IgD-negative memory B cell (primary cell): ENCODE measurements at regions not wholly inside any gene's neighbourhood (a gene's known extent, or its start where the extent isn't known, plus 50 kb on each side); places are given as distances from the start of the nearest gene placed in this dataset.

Experiments
- H3K27ac Mint-ChIP-seq, 3 donors: one replicate each; pipeline ENCODE4 v1.8.0; 2020 to 2022; ENCODE audit warnings: mild to moderate bottlenecking in 3 of 3, mixed read lengths in 3 of 3, moderate library complexity in 1 of 3
- H3K27me3 Mint-ChIP-seq: one replicate; pipeline ENCODE4 v1.8.0; 2021; ENCODE audit warnings: mixed read lengths
- H3K36me3 Mint-ChIP-seq: one replicate; pipeline ENCODE4 v1.8.0; 2020; ENCODE audit warnings: mild to moderate bottlenecking, mixed read lengths
- H3K4me1 Mint-ChIP-seq, 3 donors: one replicate each; pipeline ENCODE4 v1.8.0; 2020 to 2022; ENCODE audit warnings: mixed read lengths in 3 of 3, mild to moderate bottlenecking in 1 of 3
- H3K4me3 Mint-ChIP-seq, 4 donors: one replicate each; pipeline ENCODE4 v1.8.0; 2020 to 2022; ENCODE audit warnings: mild to moderate bottlenecking in 4 of 4, mixed read lengths in 4 of 4, moderate library complexity in 3 of 4
- H3K9me3 Mint-ChIP-seq, 3 donors: one replicate each; pipeline ENCODE4 v1.8.0; 2020 to 2021; ENCODE audit warnings: mixed read lengths in 3 of 3, mild to moderate bottlenecking in 1 of 3

GRCh38 chrX:95218976-95219375, 1465.7 kb upstream of the DIAPH2 start:
- Mint-ChIP-seq H3K4me3 (no peak overlapping the region), H3K4me1 (no peaks in the 10 kb centered on the region), H3K27ac (no peak overlapping the region), H3K27me3 (no peaks in the 10 kb centered on the region), H3K36me3 (peaks cover 2% of the 10 kb centered on the region), H3K9me3 (peaks cover 1 to 9% (median 8%) of the 10 kb centered on the region in 3 donors)

DNA sequence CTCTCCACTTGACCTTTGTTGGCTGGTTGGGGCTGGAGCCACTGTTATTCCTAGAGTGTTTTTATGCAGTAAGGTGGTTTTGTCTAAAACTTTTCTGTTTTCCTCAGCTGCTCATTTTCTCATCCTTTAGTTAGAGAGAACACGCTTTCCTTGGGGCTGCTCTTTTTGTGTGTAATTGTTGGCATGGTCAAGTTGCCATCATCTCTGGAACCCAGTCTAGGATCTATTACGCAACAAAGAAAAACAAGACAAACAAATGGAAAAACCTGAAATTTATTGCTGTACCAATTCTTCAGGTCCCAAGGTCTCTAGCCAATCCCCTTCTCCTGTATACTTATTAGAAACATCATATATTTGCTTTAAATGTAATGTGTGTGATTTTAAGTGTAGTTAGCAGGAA, 1436.3 kb upstream of the DIAPH2 start:
- Mint-ChIP-seq H3K36me3 (no peaks in the 10 kb centered on the region), H3K4me3 (no peak overlapping the region), H3K27ac (no peak overlapping the region), H3K27me3 (no peaks in the 10 kb centered on the region), H3K9me3 (peaks cover 4 to 9% (median 5%) of the 10 kb centered on the region in 3 donors), H3K4me1 (no peaks in the 10 kb centered on the region)

DNA sequence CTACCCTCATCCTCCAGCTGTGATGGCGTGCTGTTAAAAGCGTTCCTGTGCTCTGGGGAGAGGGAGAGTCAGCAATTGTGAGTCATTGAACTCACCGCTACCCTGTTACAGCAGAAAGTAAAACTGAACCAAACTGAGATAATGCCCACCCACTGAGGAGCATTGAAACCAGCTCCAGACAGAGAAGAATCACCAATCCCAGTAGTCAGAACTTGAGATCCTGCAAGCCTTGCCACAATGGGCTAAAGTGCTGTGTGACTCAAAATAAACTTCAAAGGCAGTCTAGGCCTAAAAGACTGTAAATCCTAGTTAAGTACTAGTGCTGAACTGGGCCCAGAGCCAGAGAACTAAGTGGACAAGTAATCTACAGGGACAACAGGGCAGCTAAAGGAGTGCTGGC, 1394.2 kb upstream of the DIAPH2 start:
- H3K27me3 Mint-ChIP-seq, result no peaks in the 10 kb centered on the region
- H3K9me3 Mint-ChIP-seq, result peaks cover 0 to under 1% (median 0%) of the 10 kb centered on the region in 3 donors
- no peaks in the 10 kb centered on the region for H3K36me3 Mint-ChIP-seq
- no peak overlapping the region for H3K4me3 Mint-ChIP-seq
- no peaks in the 10 kb centered on the region for H3K4me1 Mint-ChIP-seq
- H3K27ac Mint-ChIP-seq, result no peak overlapping the region

GRCh38 chrX:95291561-95291960, 1393.1 kb upstream of the DIAPH2 start:
- H3K4me1 Mint-ChIP-seq, result no peaks in the 10 kb centered on the region
- no peaks in the 10 kb centered on the region for H3K27me3 Mint-ChIP-seq
- no peak overlapping the region for H3K4me3 Mint-ChIP-seq
- H3K9me3 Mint-ChIP-seq, result no peaks in the 10 kb centered on the region
- H3K27ac Mint-ChIP-seq, result no peak overlapping the region
- H3K36me3 Mint-ChIP-seq, result no peaks in the 10 kb centered on the region

GRCh38 chrX:95318882-95319281, 1365.8 kb upstream of the DIAPH2 start:
- H3K36me3 Mint-ChIP-seq, result no peaks in the 10 kb centered on the region
- no peak overlapping the region for H3K4me3 Mint-ChIP-seq
- H3K4me1 Mint-ChIP-seq, result no peaks in the 10 kb centered on the region
- H3K27ac Mint-ChIP-seq, result no peak overlapping the region
- H3K27me3 Mint-ChIP-seq, result no peaks in the 10 kb centered on the region
- peaks cover 0 to 3% (median 1%) of the 10 kb centered on the region in 3 donors for H3K9me3 Mint-ChIP-seq

GRCh38 chrX:95325185-95325584, 1359.5 kb upstream of the DIAPH2 start:
- H3K36me3 Mint-ChIP-seq, result no peaks in the 10 kb centered on the region
- no peak overlapping the region for H3K4me3 Mint-ChIP-seq
- no peak overlapping the region for H3K27ac Mint-ChIP-seq
- no peaks in the 10 kb centered on the region for H3K27me3 Mint-ChIP-seq
- H3K9me3 Mint-ChIP-seq, result no peaks in the 10 kb centered on the region
- no peaks in the 10 kb centered on the region for H3K4me1 Mint-ChIP-seq

DNA sequence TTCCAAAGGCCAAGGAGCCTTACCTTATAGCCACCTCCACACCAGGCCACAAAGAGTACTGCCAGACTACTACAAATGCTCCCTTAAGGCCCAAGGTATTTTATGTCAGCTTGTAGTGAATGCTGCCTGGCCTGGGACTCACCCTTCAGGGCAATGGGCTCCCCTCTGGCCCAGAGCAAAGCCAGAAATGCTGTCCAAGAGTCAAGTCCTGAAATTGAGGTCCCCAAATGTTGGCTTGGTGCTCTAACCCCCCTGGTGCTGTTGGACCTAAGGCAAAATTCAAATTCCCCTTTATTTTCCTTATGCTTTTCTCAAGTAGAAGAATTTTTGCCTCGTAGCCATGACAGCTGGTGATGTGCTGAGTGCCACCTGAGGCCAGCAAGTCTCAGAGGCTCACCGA, 1354.3 kb upstream of the DIAPH2 start:
- H3K9me3 Mint-ChIP-seq, result no peaks in the 10 kb centered on the region
- H3K27ac Mint-ChIP-seq, result no peak overlapping the region
- no peaks in the 10 kb centered on the region for H3K4me1 Mint-ChIP-seq
- H3K36me3 Mint-ChIP-seq, result no peaks in the 10 kb centered on the region
- no peaks in the 10 kb centered on the region for H3K27me3 Mint-ChIP-seq
- no peak overlapping the region for H3K4me3 Mint-ChIP-seq

- no peaks in the 10 kb centered on the region for H3K36me3 Mint-ChIP-seq
- H3K9me3 Mint-ChIP-seq, result no peaks in the 10 kb centered on the region
- no peak overlapping the region for H3K27ac Mint-ChIP-seq
- no peaks in the 10 kb centered on the region for H3K27me3 Mint-ChIP-seq
- H3K4me1 Mint-ChIP-seq, result no peaks in the 10 kb centered on the region
- no peak overlapping the region for H3K4me3 Mint-ChIP-seq
Observed at GRCh38 chrX:95332530-95332929, 1352.1 kb upstream of the DIAPH2 start.

GRCh38 chrX:95346856-95347255, 1337.8 kb upstream of the DIAPH2 start:
- Mint-ChIP-seq H3K27ac (no peak overlapping the region), H3K9me3 (no peaks in the 10 kb centered on the region), H3K4me3 (no peak overlapping the region), H3K36me3 (no peaks in the 10 kb centered on the region), H3K27me3 (no peaks in the 10 kb centered on the region), H3K4me1 (no peaks in the 10 kb centered on the region)

- no peaks in the 10 kb centered on the region for H3K36me3 Mint-ChIP-seq
- H3K4me3 Mint-ChIP-seq, result no peak overlapping the region
- H3K9me3 Mint-ChIP-seq, result peaks cover 0 to 3% (median 0%) of the 10 kb centered on the region in 3 donors
- no peak overlapping the region for H3K27ac Mint-ChIP-seq
- no peaks in the 10 kb centered on the region for H3K4me1 Mint-ChIP-seq
- no peaks in the 10 kb centered on the region for H3K27me3 Mint-ChIP-seq
Observed at GRCh38 chrX:95350774-95351488, 1333.7 kb upstream of the DIAPH2 start.

DNA sequence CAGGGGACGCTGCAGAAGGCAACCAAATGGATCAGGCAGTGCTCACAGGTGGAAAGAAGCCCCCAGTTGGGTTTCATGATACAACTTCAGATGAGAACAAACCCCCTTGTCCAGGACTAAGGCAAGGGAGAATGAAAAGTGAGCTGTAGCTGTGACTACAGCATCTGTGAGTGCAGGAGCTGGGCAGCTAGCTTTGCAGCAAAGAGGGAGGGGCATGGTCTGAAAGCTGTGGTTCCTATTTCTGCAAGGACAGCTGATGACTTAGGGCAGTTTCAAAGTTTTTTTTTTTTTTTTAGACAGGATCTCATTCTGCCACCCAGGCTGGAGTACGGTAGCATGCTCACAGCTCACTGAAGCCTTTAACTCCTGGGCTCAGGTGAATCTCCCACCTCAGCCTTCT, 1317.4 kb upstream of the DIAPH2 start:
- peak overlapping the region in 1 of 4 donors; percentile 66 for H3K4me3 Mint-ChIP-seq
- no peaks in the 10 kb centered on the region for H3K27me3 Mint-ChIP-seq
- H3K9me3 Mint-ChIP-seq, result peaks cover 3 to 5% (median 4%) of the 10 kb centered on the region in 3 donors
- H3K27ac Mint-ChIP-seq, result no peak overlapping the region
- no peaks in the 10 kb centered on the region for H3K4me1 Mint-ChIP-seq
- H3K36me3 Mint-ChIP-seq, result no peaks in the 10 kb centered on the region

- Mint-ChIP-seq H3K27ac (no peak overlapping the region), H3K9me3 (peaks cover 0 to 6% (median 2%) of the 10 kb centered on the region in 3 donors), H3K27me3 (no peaks in the 10 kb centered on the region), H3K4me3 (no peak overlapping the region), H3K36me3 (no peaks in the 10 kb centered on the region), H3K4me1 (peaks cover 0 to 2% (median 0%) of the 10 kb centered on the region in 3 donors)
Observed at GRCh38 chrX:95382799-95383198, 1301.8 kb upstream of the DIAPH2 start.

DNA sequence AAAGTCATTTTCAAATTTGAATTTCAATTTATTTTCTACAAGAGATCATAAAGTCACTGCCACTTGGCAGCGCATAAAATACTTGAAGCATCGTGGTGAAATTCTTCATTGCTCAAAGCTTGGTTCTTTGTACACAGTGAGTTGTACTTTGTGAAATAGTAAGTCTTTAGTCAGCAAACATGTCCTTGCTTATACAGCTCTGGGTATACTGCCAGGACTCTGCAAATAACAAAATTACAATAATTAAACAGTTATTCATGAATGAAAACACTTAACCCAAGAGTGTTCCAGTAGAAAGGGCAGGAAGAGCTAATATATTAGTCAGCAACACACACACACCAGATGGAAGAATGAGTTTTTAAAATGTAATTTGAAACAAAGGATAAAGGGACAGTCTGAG, 1300.9 kb upstream of the DIAPH2 start:
- no peaks in the 10 kb centered on the region for H3K36me3 Mint-ChIP-seq

DNA sequence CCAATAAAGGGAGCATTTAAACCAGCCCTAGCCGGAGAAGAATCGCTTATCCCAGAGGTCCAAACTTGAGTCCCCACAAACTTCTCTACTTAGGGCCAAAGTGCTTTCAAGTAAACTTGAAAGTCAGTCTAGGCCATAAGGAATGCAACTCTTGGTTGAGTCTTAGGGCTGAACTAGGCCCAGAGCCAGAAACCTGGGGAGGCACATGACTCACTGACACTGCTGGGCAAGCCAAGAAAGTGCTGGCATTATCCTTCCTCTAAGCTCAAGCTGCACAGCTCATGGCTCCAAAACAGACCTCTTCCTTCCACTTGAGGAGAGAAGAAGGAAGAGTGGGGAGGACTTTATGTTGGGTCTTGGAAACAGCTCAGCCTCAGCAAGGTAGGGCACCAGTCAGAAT, 1257.3 kb upstream of the DIAPH2 start:
- Mint-ChIP-seq H3K27me3 (no peaks in the 10 kb centered on the region), H3K36me3 (no peaks in the 10 kb centered on the region), H3K27ac (no peak overlapping the region), H3K4me3 (no peak overlapping the region), H3K9me3 (peaks cover 0 to 2% (median 1%) of the 10 kb centered on the region in 3 donors), H3K4me1 (no peaks in the 10 kb centered on the region)

More for the DNA sequence above, 1300.9 kb upstream of the DIAPH2 start:
- Mint-ChIP-seq H3K27me3 (no peaks in the 10 kb centered on the region), H3K27ac (no peak overlapping the region), H3K4me3 (no peak overlapping the region), H3K9me3 (peaks cover 0 to 6% (median 2%) of the 10 kb centered on the region in 3 donors), H3K4me1 (peaks cover 0 to 2% (median 0%) of the 10 kb centered on the region in 3 donors)

DNA sequence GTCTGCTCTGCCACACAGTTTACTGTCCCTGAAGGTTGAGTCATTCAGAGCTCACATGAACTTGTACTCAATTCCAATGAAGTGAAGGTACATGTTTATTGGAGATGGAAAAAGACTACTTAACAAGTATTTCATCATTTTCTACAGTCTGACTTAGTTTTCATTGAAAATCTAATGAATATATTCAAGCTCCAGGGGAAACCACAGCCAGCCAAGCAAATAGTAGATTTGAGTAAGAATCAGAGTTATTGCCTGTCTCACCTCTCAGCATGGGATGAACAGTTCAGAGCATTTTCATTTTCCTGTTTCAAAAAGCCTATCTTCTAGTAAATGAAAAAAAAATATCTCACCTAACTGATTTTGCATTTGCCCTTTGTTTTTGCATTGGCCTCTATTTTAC, 1249.4 kb upstream of the DIAPH2 start:
- Mint-ChIP-seq H3K27ac (no peak overlapping the region), H3K4me1 (no peaks in the 10 kb centered on the region), H3K36me3 (peaks cover 1% of the 10 kb centered on the region), H3K4me3 (no peak overlapping the region), H3K9me3 (peaks cover 0 to 4% (median 2%) of the 10 kb centered on the region in 3 donors), H3K27me3 (no peaks in the 10 kb centered on the region)

DNA sequence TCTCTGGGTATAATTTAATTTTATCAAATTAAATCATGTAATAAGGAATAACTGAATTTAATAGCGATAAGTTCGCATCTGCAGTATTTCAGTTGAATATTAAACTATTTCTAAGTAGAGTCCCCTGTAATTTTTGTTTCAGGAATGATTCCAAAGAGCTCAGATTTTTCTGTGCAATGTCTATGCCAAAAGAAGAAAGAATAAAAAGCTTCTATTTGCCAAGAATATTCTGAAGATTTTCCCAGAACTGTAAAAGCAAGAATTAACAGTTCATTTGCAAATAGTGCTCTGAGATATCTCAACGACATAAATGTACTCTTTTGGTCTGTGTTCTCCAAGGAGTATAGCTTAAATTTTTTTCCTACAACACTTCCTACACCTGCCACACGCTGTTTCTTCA, 1242.8 kb upstream of the DIAPH2 start:
- no peaks in the 10 kb centered on the region for H3K27me3 Mint-ChIP-seq

More for the DNA sequence above, 1242.8 kb upstream of the DIAPH2 start:
- Mint-ChIP-seq H3K4me1 (no peaks in the 10 kb centered on the region), H3K36me3 (peaks cover 1% of the 10 kb centered on the region), H3K27ac (no peak overlapping the region), H3K4me3 (no peak overlapping the region), H3K9me3 (peaks cover 2 to 12% (median 5%) of the 10 kb centered on the region in 3 donors)
